Right renal pelvis (tissue), 4 donors: ENCODE measurements at regions not wholly inside any gene's neighbourhood (a gene's known extent, or its start where the extent isn't known, plus 50 kb on each side); places are given as distances from the start of the nearest gene placed in this dataset.
A peak's percentile ranks its signal among the peaks of the same experiment; 100 is the strongest.
"Not testable (repeated sequence)": the region's sequence is repeated elsewhere in the genome, so short reads cannot be mapped to it uniquely, and the experiment has no call there.

ENCODE experiments used
- DNase-seq, 4 donors: peaks; one replicate each; pipeline ENCODE4 v3.0.0-alpha.2; 2013; ENCODE audit warnings: low read depth in 4 of 4, low spot score in 3 of 4, missing footprints in 1 of 4

DNA sequence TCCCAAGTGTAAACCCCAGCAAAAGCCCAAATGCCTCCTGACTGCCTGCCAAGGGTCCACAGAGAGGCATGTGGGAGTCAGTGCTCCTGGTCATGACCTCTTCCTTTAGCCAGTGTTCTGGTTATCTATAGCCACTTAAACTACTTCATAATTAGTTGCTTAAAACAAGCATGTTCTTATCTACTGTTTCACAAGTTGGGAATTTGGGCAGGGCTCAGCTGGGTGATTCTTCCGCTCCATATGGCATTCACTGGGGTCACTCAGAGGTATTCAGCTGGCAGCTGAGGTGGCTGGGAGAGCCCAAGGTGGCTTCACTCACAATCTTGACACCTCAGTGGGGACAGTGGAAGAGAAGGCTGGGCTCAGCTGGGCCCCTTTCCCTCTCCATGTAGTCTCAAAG is 184.0 kb upstream of the RGS6 start:
- no peak for DNase-seq

DNA sequence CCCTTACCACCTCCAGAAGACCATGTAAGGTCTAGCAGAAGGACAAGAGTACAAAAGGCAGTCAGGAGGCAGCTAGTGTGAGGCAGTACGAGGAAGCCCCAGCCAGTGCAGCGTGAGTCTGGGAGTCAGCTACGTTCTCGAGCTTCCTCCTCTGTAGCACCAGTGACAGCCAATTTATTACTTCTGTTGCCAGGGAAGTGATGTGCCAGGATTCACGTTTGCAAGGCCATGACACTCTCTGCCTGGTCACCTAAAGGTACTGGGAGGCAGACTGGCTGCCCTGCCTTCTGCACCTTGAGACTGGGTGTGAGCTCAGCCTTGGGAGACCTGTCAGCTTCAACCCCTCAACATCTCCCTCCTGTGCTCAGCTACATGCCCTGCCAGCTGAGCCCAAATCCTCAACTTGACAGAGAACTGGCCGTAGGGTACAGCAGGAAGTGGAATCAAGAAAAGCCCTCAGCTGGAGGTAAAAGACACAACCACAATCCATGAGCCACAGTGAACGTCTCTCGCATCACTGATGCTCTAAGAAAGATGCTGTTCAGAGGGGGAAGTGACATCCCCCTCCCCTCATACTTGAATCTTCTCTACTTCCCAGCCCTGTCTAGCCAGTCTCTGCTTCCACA is 182.5 kb upstream of the RGS6 start:
- no peak for DNase-seq

DNA sequence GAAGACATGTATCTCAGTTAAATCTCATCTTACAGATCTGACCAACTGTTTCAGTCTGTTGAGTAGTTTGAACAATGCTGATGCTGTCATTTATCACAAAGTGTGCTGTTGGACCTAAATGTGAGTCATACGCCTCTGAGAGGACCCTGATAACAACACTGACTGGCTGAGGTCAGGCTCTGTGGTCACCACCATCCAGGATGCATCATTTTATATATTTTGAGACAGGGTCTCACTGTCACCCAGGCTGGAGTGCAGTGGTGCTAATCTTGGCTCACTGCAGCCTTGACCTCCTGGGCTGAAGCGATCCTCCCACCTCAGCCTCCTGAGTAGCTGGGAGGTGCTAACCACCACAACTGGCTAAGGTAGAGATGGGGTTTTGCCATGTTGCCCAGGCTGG is 181.0 kb upstream of the RGS6 start:
- no peak for DNase-seq

DNA sequence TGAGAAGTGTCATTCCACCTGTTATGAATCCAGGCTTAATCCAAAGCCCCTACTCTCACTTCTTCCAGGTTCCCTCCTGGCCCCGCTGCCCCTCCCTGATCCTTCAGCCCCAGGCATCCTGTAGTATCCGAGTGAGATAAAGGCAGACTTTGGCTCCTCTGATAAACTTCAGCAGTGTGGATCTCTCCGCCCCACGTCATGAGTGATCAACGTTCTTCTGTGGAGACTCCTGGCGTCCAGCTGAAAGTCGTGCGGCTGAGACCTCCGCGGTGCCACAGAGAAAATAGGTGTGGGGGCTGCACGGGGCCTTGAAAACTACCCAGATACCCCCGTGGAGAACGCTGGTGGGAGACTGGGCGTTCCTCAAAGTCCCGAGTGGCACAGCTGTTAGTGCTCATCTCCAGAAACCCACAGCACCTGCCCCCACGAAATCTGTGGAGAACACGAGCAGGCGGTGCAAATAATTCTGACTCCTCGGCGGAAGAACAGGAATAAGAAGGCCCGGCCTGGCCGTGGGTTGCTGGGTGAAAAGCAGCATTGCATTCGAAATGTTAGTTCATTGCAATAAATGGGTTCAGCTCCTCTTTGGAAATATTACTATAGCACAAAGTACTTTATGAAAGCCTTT is 180.0 kb upstream of the RGS6 start:
- no peak for DNase-seq

DNA sequence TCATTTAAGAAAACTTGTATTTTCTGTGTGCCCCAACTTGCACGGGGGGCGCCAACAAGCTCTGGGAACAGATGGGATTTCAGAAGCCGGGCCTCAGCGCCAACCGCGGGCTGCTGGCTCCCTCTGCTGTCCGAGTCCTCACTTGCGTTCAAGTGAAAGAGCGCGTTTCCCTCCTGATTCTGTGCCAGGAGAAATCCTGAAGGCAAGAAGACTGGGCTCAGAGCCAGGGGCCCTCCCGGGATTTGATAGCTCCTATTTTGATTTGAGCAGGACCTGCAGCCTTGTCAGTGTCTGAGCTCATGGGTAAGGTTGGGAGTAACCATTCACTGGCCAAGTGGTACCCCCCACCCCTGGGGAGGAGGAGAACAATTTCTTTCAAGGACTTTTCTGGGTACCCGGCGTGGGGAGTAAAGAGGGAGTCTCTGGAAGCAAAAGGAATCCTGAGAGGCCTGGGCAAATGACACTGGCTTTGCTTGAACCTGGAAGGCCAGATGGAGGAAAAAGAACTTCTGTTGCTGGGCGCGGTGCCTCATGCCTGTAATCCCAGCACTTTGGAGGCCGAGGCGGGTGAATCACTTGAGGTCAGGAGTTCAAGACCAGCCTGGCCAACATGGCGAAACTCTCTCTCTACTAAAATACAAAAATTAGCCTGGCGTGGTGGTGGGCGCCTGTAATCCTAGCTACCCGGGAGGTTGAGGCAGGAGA is 179.0 kb upstream of the RGS6 start:
- peak; percentile 75 to 82 (median 78) for DNase-seq

DNA sequence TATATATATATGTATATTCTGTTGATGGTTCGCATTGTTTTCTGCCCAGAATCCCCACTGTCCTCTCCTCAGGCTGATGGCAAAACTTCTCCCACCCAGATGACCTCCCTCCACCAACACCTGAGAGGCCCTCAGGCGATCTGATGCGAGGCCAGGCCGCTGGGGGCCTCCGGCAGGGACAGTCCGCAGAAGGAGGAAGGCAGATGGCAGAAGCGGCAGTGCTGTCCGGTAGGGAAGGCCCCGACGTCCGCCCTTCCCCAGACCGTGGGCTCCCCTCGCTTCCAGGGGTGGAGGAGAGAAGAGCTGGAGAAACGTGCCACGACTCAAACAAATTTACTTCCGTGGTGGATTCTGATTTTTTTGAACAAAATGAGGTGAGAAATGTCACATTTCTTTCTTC is 178.3 kb upstream of the RGS6 start:
- DNase-seq = no peak

DNA sequence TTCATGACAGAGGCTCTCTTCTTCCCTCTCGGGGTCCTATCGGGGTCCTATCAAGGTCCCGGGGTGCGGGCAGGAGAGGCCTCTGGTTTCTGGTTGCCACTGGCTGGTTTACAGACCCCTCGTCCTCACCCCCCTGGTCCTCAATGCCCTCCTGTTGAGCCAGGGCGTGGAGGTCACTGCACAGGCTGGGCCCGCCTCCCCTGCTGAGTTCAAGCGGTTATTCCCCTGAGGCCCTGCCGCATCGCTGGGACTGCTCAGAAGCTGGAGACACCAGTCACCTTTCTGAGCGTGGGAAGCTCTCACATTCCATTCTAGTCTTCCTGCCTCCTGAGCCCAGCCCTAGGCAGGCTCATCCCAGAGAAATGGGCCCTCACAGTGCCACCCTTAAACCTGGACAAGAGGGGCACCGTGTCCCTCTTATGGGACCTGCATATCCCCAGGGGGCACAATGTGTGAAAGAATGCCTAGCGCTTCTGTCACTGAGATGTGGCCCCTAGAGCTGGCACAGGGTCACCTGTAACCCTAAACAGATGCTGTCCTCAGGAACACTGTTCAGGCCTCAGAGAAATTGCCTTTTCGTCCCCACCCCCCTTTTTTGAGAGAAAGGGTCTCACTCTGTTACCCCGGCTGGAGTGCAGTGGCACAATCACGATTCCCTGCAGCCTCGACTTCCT is 177.7 kb upstream of the RGS6 start:
- DNase-seq = no peak

DNA sequence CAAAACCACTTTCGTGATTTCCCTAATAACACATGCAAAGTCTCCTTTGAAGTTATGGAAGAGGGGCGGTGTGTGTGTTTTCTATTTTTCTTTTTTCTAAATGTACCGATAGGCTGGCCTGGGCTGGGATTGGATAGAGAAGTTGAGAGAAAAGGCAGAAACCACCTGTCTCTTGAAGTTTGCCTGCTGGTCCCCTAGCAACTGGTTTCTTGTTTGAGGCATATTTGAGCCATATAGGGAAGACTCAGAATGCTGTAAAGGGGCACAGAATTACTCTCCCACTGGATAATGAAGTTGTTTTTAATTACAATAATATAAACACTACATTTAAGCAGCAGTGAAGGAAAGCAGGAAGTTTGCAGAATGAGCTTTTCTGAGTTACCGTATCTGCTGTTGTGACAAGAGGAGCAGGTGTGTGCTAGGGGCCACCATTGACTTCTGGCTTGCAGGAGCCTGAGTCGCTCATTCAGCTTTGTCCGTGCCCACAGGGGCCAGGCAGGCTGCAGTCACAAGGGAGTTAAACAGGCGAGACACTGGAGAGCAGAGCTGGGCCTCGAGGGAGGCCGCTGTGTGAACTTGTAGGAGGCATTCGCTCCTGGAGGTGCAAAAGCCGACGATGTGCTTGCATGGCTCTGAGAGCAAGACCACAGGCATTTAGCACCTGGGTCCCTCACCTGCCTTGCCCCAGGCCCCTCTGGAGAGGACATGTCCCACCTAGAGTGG is 173.8 kb upstream of the RGS6 start:
- no peak for DNase-seq

DNA sequence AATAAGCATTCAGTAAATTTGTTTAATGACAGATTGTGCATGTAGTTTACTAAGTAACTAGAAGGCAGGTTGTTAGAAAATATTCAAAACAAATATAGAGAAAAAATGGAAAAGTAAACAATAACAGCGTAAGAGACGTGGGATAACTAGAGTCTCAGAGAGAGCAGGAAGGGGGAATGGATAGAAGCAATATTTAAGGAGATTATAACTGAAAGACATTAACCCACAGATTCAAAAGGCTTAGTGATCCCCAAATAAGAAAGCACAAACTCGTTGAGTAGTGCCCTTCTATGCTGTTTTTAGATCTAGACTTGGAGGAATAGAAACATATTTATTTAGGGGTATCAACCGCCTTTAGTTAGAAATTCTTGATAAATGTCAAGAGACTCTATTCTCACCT is 169.7 kb upstream of the RGS6 start:
- no peak for DNase-seq

DNA sequence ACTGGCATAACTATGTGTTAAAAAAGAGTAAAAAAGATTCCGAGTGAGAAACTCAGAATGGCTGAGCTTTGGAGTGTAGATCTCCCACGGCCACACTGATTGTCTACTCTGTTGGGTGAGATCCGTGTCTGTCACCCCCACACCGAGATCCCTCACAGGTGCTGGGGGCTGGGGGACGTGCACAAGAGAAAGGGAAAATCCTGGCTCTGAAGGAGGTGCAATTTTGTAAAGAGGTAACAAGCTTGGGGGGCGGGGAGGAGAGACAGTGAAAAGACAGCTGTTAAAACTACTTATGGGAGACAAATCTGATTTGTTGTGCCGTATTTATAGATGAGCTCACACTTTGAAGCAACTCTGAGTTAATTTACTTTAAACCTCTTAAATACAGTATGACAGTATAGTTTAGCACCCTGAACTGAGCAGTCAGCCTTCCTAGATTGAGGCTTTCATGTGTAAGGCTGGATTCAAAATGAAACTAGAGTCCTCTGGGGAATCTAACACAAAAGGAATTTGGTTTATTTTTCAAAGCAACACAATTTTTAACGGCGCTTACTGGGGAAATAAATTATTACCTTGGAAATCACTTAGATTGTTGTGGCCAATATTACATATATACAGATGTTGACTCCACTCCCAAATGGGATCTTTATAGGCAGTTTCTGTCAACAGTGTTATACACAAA is 167.4 kb upstream of the RGS6 start:
- no peak for DNase-seq

DNA sequence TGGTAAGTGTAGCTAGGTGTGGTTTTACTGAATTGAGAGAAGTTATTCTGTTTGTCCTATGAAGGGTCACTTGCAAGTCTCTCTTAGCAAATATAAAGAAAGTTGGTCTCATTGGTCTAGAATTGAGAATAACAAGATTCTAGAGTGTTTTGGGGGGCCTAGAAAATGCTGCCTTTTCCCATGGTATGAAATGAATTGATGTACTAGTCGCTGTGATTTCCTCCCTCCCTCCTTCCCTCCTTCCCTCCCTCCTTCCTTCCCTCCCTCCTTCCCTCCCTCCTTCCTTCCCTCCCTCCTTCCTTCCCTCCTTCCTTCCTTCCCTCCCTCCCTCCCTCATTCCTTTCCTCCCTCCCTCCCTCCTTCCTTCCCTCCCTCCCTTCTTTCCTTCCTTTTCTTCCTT is 166.7 kb upstream of the RGS6 start:
- DNase-seq = no peak

DNA sequence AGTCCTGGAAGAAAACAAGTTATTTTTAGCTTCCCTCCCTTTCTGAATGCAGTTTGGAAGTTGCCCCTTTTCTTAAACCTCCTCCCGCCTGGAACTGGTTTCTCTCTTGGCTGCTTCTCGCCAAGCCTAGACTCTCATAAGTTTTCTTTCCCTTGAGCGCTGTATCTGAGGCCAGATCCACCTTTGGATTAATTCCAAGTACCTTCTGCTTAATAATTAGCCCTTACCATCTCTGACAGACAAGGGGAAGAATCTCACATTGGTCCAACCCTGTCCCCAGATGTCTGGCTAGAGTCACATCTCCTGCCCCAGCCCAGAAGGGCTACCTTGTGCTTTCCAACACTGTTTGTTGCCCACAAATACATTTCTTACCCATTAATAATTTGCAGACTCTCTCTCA is 161.8 kb upstream of the RGS6 start:
- no peak for DNase-seq

DNA sequence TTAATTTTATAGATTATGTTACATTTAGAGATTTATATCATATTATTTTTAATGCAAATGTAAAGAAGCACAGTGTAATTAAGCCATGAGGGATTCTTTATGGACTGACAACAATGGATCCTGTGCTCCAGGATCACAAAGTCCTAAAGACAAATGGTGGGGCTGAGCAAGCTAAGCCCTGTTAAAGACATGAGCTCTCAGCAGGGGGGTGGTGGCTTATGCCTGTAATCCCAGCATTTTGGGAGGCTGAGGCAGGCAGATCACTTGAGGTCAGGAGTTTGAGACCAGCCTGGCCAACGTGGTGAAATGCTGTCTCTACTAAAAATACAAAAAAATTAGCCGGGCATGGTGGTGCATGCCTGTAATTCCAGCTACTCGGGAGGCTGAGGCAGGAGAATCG is 160.8 kb upstream of the RGS6 start:
- not testable (repeated sequence) for DNase-seq

DNA sequence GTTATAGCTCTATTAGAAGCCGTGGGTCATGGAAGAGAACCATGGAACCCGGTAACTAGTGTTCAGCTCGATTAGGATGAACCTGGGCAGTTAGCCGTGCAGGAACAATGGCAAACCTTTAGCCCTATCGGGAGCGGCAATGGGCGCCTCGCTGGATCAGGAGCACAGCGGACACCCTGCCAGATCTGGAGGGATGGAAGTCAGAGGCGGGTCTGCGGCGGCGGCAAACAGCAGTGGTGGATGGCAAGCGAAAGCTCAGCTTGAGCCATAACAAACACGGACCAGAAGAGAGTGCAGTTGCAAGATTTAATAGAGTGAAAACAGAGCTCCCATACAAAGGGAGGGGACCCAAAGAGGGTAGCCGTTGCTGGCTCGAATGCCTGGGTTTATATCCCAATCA is 160.2 kb upstream of the RGS6 start:
- DNase-seq = not testable (repeated sequence)

DNA sequence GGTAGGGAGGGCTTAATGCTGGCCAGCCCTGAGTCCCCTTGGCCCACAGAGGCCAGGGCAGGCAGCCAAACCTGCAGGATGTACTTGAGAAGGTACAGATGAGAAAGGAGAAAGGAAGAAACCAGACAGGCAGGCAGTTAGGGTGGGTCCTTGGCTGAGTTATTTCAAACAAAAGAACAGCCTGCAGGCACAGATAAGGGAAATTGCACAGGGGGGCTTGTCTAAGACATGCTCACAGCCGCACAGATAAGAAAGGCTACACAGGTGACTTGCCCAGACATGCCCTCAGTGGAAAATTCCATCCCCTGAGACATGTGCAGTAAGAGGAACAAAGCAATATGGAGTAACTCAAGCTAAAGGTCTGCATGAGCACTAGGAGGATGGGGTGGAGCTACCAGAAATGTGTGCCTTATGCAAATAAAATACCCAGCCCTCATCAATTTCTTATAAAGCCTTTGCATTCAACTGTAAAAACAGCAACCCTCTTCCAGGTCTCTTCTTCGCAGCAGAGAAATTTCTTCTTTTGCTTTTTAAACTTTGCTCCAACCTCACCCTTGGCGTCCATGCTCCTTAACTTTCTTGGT is 158.2 kb upstream of the RGS6 start:
- no peak for DNase-seq

DNA sequence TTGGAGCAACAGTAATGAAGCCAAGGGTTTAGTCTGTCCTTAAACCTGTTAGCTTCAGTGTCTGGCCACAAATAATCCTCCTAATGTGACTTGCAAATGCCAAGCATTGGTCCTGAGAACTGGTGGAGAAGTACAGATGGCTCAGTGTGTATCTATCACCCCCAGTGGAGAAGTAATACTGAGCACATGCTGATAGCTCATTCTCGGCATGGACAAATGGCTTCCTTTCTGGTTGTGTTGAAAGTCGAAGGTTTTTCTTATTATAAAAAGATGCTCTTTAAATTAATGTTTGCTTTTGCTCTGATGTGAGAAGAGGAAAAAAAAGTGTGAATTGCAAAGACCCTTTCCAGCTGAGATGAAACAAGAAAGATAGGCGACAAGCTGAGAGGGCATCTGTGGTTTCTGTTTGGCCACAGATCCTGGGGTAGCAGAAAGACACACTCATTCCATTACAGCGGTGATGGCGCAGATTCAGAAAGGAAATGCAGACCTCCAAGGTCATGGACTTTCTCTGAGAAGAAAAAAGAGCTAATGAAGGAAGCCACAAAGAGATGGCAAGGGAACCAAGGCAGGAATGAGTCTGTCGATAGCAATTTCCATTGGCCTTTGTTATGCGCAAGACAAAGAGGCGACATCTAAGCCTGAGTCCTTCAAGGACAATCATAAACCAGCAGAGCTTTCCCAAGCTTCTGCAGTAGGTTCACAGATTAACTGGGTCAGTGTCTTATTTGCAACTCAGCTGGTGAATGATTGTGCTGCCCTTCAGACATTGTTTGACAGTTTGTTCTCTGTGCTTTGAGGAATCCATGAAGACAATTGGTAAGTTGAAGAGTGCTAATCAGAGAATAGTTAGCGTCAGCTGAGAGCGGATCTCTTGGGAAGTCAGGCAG is 155.5 kb upstream of the RGS6 start:
- DNase-seq = no peak

DNA sequence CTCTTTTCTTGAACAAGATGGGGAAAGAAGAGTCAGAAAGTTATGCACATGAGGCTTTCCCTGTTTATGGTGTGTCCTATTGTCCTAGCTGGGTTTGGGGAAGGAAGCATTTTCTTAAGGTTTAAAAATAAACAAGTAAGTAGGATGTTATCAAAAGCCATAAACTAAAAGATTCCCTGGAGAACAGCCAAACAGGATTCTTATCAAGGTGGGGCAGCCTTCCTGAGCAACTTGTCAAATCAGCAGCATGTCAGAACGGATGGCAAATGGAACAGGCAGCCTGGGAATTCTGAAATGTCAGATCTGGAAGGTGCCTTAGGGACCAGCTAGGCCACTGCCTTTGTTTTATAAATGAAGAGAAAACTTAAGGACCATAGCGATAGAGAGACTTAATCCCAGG is 152.2 kb upstream of the RGS6 start:
- DNase-seq = no peak

DNA sequence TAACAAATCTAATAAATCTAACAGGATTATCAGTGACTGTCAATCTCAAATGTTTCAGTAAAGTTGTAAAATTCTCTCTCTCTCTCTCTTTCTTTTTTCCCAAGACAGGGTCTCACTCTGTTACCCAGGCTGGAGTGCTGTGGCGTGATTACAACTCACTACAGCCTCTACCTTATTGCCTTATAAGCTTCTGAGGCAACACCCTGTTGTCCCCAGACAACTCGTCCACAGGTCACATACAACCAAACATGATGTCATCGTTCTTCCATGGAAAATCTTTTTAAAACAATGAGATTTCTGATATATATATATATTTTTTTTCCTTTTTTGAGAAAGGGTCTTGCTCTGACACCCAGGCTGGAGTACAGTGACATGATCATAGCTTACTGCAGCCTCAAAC is 151.4 kb upstream of the RGS6 start:
- no peak for DNase-seq

DNA sequence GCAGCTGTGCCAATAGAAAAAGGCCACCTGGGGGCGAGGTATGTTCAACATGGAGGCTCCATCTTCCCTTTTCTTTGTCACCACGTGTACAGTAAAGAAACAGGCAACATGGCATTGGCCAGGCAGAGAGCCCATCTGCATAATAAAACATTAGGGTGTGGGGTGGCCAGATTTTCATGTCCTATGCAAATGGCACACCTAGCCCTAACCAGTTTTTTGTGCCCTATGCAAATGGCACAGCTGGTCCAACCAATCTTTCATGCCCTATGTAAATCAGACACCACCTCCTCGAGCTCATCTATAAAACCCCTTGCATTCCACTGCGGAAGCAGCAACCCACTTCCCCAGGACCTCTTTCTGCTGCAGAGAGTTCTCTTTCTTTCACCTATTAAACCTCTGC is 149.1 kb upstream of the RGS6 start:
- DNase-seq = no peak
